ENCODE measurements at regions not wholly inside any gene's neighbourhood (a gene's known extent, or its start where the extent isn't known, plus 50 kb on each side); places are given as distances from the start of the nearest gene placed in this dataset.

GRCh38 chr21:16358784-16359183 lies 629.0 kb downstream of the USP25 start:
- ChIA-PET POLR2A (no interaction called here), CTCF (no interaction called here)
- Mint-ChIP-seq H3K27ac (no peak overlapping the region), H3K4me3 (no peak overlapping the region), H3K4me1 (no peaks in the 10 kb centered on the region), H3K9me3 (peaks cover 0 to 4% (median 3%) of the 10 kb centered on the region in 3 donors), H3K27me3 (no peaks in the 10 kb centered on the region), H3K36me3 (no peaks in the 10 kb centered on the region)
- H3K27ac ChIP-seq (ENCODE audit: low read length), result no peak overlapping the region
- no peak for ATAC-seq (replicated peaks in 1 of 4)
- H3K4me3 ChIP-seq (ENCODE audit: control insufficient read depth in 1 of 2, extremely low read depth in 1 of 2, low read length in 1 of 2), result no peak overlapping the region
- no peaks in the 10 kb centered on the region for H3K27me3 ChIP-seq (replicated peaks in 1 of 2; ENCODE audit: control insufficient read depth in 2 of 2, extremely low read depth in 1 of 2, insufficient read depth in 2 of 2, low read length in 1 of 2)
- WGBS (ENCODE audit: insufficient coverage), result 60% methylated on average over 1 of the region's 2 CpGs
- no peaks in the 10 kb centered on the region for H3K4me1 ChIP-seq (ENCODE audit: control insufficient read depth in 1 of 2, extremely low read depth in 1 of 2, insufficient read depth in 2 of 2, low read length in 2 of 2)
- no peaks in the 10 kb centered on the region for H3K9me3 ChIP-seq
- no peaks in the 10 kb centered on the region for H3K36me3 ChIP-seq (ENCODE audit: control insufficient read depth in 2 of 2, extremely low read depth in 1 of 2, insufficient read depth in 1 of 2, low read length in 1 of 2)
- DNase-seq, result no peak

- H3K9me3 Mint-ChIP-seq, result peaks cover 0 to 4% (median 0%) of the 10 kb centered on the region in 3 donors
- H3K27me3 Mint-ChIP-seq, result no peaks in the 10 kb centered on the region
- H3K27ac Mint-ChIP-seq, result no peak overlapping the region
- no peaks in the 10 kb centered on the region for H3K4me1 Mint-ChIP-seq
- 67% methylated on average over 1 of the region's 2 CpGs for WGBS (ENCODE audit: insufficient coverage)
- Histone ChIP-seq H3K4me3 (ENCODE audit: control insufficient read depth in 1 of 2, extremely low read depth in 1 of 2, low read length in 1 of 2) (no peak overlapping the region), H3K9me3 (no peaks in the 10 kb centered on the region), H3K27me3 (replicated peaks in 1 of 2; ENCODE audit: control insufficient read depth in 2 of 2, extremely low read depth in 1 of 2, insufficient read depth in 2 of 2, low read length in 1 of 2) (no peaks in the 10 kb centered on the region), H3K4me1 (ENCODE audit: control insufficient read depth in 1 of 2, extremely low read depth in 1 of 2, insufficient read depth in 2 of 2, low read length in 2 of 2) (no peaks in the 10 kb centered on the region), H3K36me3 (ENCODE audit: control insufficient read depth in 2 of 2, extremely low read depth in 1 of 2, insufficient read depth in 1 of 2, low read length in 1 of 2) (no peaks in the 10 kb centered on the region), H3K27ac (ENCODE audit: low read length) (no peak overlapping the region)
- H3K4me3 Mint-ChIP-seq, result no peak overlapping the region
- POLR2A ChIA-PET, result no interaction called here
- DNase-seq, result no peak
- no peak for ATAC-seq (replicated peaks in 1 of 4)
- CTCF ChIA-PET, result no interaction called here
- no peaks in the 10 kb centered on the region for H3K36me3 Mint-ChIP-seq
These were observed 633.3 kb downstream of the USP25 start for GRCh38 chr21:16363100-16363499.

GRCh38 chr21:16363518-16363917 lies 633.7 kb downstream of the USP25 start:
- WGBS (ENCODE audit: insufficient coverage), result 70% methylated on average over 2 of the region's 3 CpGs
- DNase-seq, result no peak

GRCh38 chr21:16366207-16366606 lies 636.4 kb downstream of the USP25 start:
- H3K4me1 ChIP-seq (ENCODE audit: control insufficient read depth in 1 of 2, extremely low read depth in 1 of 2, insufficient read depth in 2 of 2, low read length in 2 of 2), result no peaks in the 10 kb centered on the region
- H3K9me3 Mint-ChIP-seq, result peaks cover 0 to 3% (median 0%) of the 10 kb centered on the region in 3 donors
- no peaks in the 10 kb centered on the region for H3K9me3 ChIP-seq
- no peak overlapping the region for H3K27ac ChIP-seq (ENCODE audit: low read length)
- ChIA-PET CTCF (no interaction called here), POLR2A (no interaction called here)
- H3K36me3 Mint-ChIP-seq, result no peaks in the 10 kb centered on the region
- no peaks in the 10 kb centered on the region for H3K36me3 ChIP-seq (ENCODE audit: control insufficient read depth in 2 of 2, extremely low read depth in 1 of 2, insufficient read depth in 1 of 2, low read length in 1 of 2)
- H3K27me3 ChIP-seq (replicated peaks in 1 of 2; ENCODE audit: control insufficient read depth in 2 of 2, extremely low read depth in 1 of 2, insufficient read depth in 2 of 2, low read length in 1 of 2), result no peaks in the 10 kb centered on the region
- no peak overlapping the region for H3K4me3 Mint-ChIP-seq
- H3K4me3 ChIP-seq (ENCODE audit: control insufficient read depth in 1 of 2, extremely low read depth in 1 of 2, low read length in 1 of 2), result no peak overlapping the region
- no peak for DNase-seq
- no peaks in the 10 kb centered on the region for H3K27me3 Mint-ChIP-seq
- no CpG with 5 or more reads among the region's 4 CpGs for WGBS (ENCODE audit: insufficient coverage)
- no peak overlapping the region for H3K27ac Mint-ChIP-seq
- no peaks in the 10 kb centered on the region for H3K4me1 Mint-ChIP-seq
- ATAC-seq (replicated peaks in 1 of 4), result no peak

More at GRCh38 chr21:16363518-16363917, 633.7 kb downstream of the USP25 start:
- no peaks in the 10 kb centered on the region for H3K36me3 ChIP-seq (ENCODE audit: control insufficient read depth in 2 of 2, extremely low read depth in 1 of 2, insufficient read depth in 1 of 2, low read length in 1 of 2)
- ATAC-seq (replicated peaks in 1 of 4), result no peak
- no peak overlapping the region for H3K27ac ChIP-seq (ENCODE audit: low read length)
- no peaks in the 10 kb centered on the region for H3K27me3 ChIP-seq (replicated peaks in 1 of 2; ENCODE audit: control insufficient read depth in 2 of 2, extremely low read depth in 1 of 2, insufficient read depth in 2 of 2, low read length in 1 of 2)
- no peaks in the 10 kb centered on the region for H3K4me1 ChIP-seq (ENCODE audit: control insufficient read depth in 1 of 2, extremely low read depth in 1 of 2, insufficient read depth in 2 of 2, low read length in 2 of 2)
- H3K4me3 ChIP-seq (ENCODE audit: control insufficient read depth in 1 of 2, extremely low read depth in 1 of 2, low read length in 1 of 2), result no peak overlapping the region
- H3K4me1 Mint-ChIP-seq, result no peaks in the 10 kb centered on the region
- peaks cover 0 to 4% (median 0%) of the 10 kb centered on the region in 3 donors for H3K9me3 Mint-ChIP-seq
- CTCF ChIA-PET, result no interaction called here
- POLR2A ChIA-PET, result no interaction called here
- H3K4me3 Mint-ChIP-seq, result no peak overlapping the region
- no peaks in the 10 kb centered on the region for H3K27me3 Mint-ChIP-seq
- no peaks in the 10 kb centered on the region for H3K36me3 Mint-ChIP-seq
- no peaks in the 10 kb centered on the region for H3K9me3 ChIP-seq
- no peak overlapping the region for H3K27ac Mint-ChIP-seq

GRCh38 chr21:16367079-16367478 lies 637.3 kb downstream of the USP25 start:
- Histone ChIP-seq H3K9me3 (no peaks in the 10 kb centered on the region), H3K27ac (ENCODE audit: low read length) (no peak overlapping the region), H3K4me1 (ENCODE audit: control insufficient read depth in 1 of 2, extremely low read depth in 1 of 2, insufficient read depth in 2 of 2, low read length in 2 of 2) (no peaks in the 10 kb centered on the region), H3K27me3 (replicated peaks in 1 of 2; ENCODE audit: control insufficient read depth in 2 of 2, extremely low read depth in 1 of 2, insufficient read depth in 2 of 2, low read length in 1 of 2) (no peaks in the 10 kb centered on the region), H3K36me3 (ENCODE audit: control insufficient read depth in 2 of 2, extremely low read depth in 1 of 2, insufficient read depth in 1 of 2, low read length in 1 of 2) (no peaks in the 10 kb centered on the region), H3K4me3 (ENCODE audit: control insufficient read depth in 1 of 2, extremely low read depth in 1 of 2, low read length in 1 of 2) (no peak overlapping the region)
- ATAC-seq (replicated peaks in 1 of 4) (no peak), DNase-seq (no peak)
- H3K36me3 Mint-ChIP-seq, result no peaks in the 10 kb centered on the region
- no peaks in the 10 kb centered on the region for H3K4me1 Mint-ChIP-seq
- H3K9me3 Mint-ChIP-seq, result peaks cover 0 to 3% (median 0%) of the 10 kb centered on the region in 3 donors
- ChIA-PET POLR2A (no interaction called here), CTCF (no interaction called here)
- no peak overlapping the region for H3K27ac Mint-ChIP-seq
- WGBS (ENCODE audit: insufficient coverage), result no CpG with 5 or more reads among the region's 1 CpG
- H3K27me3 Mint-ChIP-seq, result no peaks in the 10 kb centered on the region
- no peak overlapping the region for H3K4me3 Mint-ChIP-seq

- no peaks in the 10 kb centered on the region for H3K36me3 ChIP-seq (ENCODE audit: control insufficient read depth in 2 of 2, extremely low read depth in 1 of 2, insufficient read depth in 1 of 2, low read length in 1 of 2)
- Mint-ChIP-seq H3K27ac (no peak overlapping the region), H3K4me3 (no peak overlapping the region), H3K4me1 (no peaks in the 10 kb centered on the region), H3K36me3 (no peaks in the 10 kb centered on the region), H3K27me3 (no peaks in the 10 kb centered on the region), H3K9me3 (peaks cover 0 to 3% (median 0%) of the 10 kb centered on the region in 3 donors)
- ChIA-PET CTCF (no interaction called here), POLR2A (no interaction called here)
- no peak for ATAC-seq (replicated peaks in 1 of 4)
- no peaks in the 10 kb centered on the region for H3K27me3 ChIP-seq (replicated peaks in 1 of 2; ENCODE audit: control insufficient read depth in 2 of 2, extremely low read depth in 1 of 2, insufficient read depth in 2 of 2, low read length in 1 of 2)
- H3K4me3 ChIP-seq (ENCODE audit: control insufficient read depth in 1 of 2, extremely low read depth in 1 of 2, low read length in 1 of 2), result no peak overlapping the region
- DNase-seq, result no peak
- no peak overlapping the region for H3K27ac ChIP-seq (ENCODE audit: low read length)
- H3K9me3 ChIP-seq, result no peaks in the 10 kb centered on the region
- 96% methylated on average over 7 of the region's 10 CpGs for WGBS (ENCODE audit: insufficient coverage)
- no peaks in the 10 kb centered on the region for H3K4me1 ChIP-seq (ENCODE audit: control insufficient read depth in 1 of 2, extremely low read depth in 1 of 2, insufficient read depth in 2 of 2, low read length in 2 of 2)
These were observed 640.4 kb downstream of the USP25 start for GRCh38 chr21:16370186-16370585.

- H3K4me3 ChIP-seq (ENCODE audit: control insufficient read depth in 1 of 2, extremely low read depth in 1 of 2, low read length in 1 of 2), result no peak overlapping the region
- Mint-ChIP-seq H3K9me3 (peaks cover 0 to 3% (median 0%) of the 10 kb centered on the region in 3 donors), H3K27ac (no peak overlapping the region), H3K4me1 (no peaks in the 10 kb centered on the region), H3K36me3 (no peaks in the 10 kb centered on the region), H3K4me3 (no peak overlapping the region), H3K27me3 (no peaks in the 10 kb centered on the region)
- no peaks in the 10 kb centered on the region for H3K4me1 ChIP-seq (ENCODE audit: control insufficient read depth in 1 of 2, extremely low read depth in 1 of 2, insufficient read depth in 2 of 2, low read length in 2 of 2)
- H3K36me3 ChIP-seq (ENCODE audit: control insufficient read depth in 2 of 2, extremely low read depth in 1 of 2, insufficient read depth in 1 of 2, low read length in 1 of 2), result no peaks in the 10 kb centered on the region
- ATAC-seq (replicated peaks in 1 of 4) (no peak), DNase-seq (no peak)
- ChIA-PET POLR2A (no interaction called here), CTCF (no interaction called here)
- no peaks in the 10 kb centered on the region for H3K9me3 ChIP-seq
- no peak overlapping the region for H3K27ac ChIP-seq (ENCODE audit: low read length)
- no peaks in the 10 kb centered on the region for H3K27me3 ChIP-seq (replicated peaks in 1 of 2; ENCODE audit: control insufficient read depth in 2 of 2, extremely low read depth in 1 of 2, insufficient read depth in 2 of 2, low read length in 1 of 2)
These were observed 642.8 kb downstream of the USP25 start for GRCh38 chr21:16372586-16372985.

Measured in T-cell (primary cell).